WTC11 (cell line): ENCODE measurements at regions not wholly inside any gene's neighbourhood (a gene's known extent, or its start where the extent isn't known, plus 50 kb on each side); places are given as distances from the start of the nearest gene placed in this dataset.

Source experiments
- ATAC-seq: fragments of 200-7000 bp; cut with Tn5 transposase; 2 replicates; pipeline ENCODE4 v1.10.0; 2021; ENCODE audit warnings: mild to moderate bottlenecking, moderate library complexity
- CTCF ChIA-PET: fragments of 300-600 bp; sonication (Branson Sonifier 250); formaldehyde crosslinking; loops from one replicate; lab custom pipeline; 2021; ENCODE audit warnings: antibody characterized with exemption; lab: Charles Lee
- POLR2A ChIA-PET: fragments of 350-600 bp; sonication (Branson Sonifier 250); formaldehyde crosslinking; loops from one replicate; lab custom pipeline; 2021; ENCODE audit warnings: antibody characterized with exemption; lab: Charles Lee
- DNase-seq: peaks from one replicate; pipeline ENCODE4 v3.0.0; 2021; ENCODE audit warnings: low spot score
- H3K27ac Mint-ChIP-seq: 2 replicates; pipeline ENCODE4 v1.8.0; 2021; ENCODE audit warnings: mixed read lengths
- H3K27me3 Mint-ChIP-seq: 2 replicates; pipeline ENCODE4 v1.8.0; 2021; ENCODE audit warnings: low read depth, mild to moderate bottlenecking, moderate library complexity, mixed read lengths
- H3K36me3 Mint-ChIP-seq: 2 replicates; pipeline ENCODE4 v1.8.0; 2021; ENCODE audit warnings: mixed read lengths
- H3K4me1 Mint-ChIP-seq: 2 replicates; pipeline ENCODE4 v1.8.0; 2022; ENCODE audit warnings: mixed read lengths
- H3K4me3 Mint-ChIP-seq: 2 replicates; pipeline ENCODE4 v1.8.0; 2021; ENCODE audit warnings: mild to moderate bottlenecking, moderate library complexity, mixed read lengths
- H3K9me3 Mint-ChIP-seq: 2 replicates; pipeline ENCODE4 v1.8.0; 2021; ENCODE audit warnings: mixed read lengths
- ATF1 ChIP-seq: sonication (generic); formaldehyde crosslinking; IDR thresholded peaks from 2 replicates; pipeline ENCODE4 v1.8.1; 2023; ENCODE audit warnings: mild to moderate bottlenecking, moderate library complexity, missing genetic modification reagents
- CREB1 ChIP-seq: sonication (generic); formaldehyde crosslinking; IDR thresholded peaks from 2 replicates; pipeline ENCODE4 v1.8.0; 2023; ENCODE audit warnings: mild to moderate bottlenecking, missing genetic modification reagents
- CREM ChIP-seq: sonication (generic); formaldehyde crosslinking; IDR thresholded peaks from 2 replicates; pipeline ENCODE4 v1.8.1; 2022; ENCODE audit warnings: mild to moderate bottlenecking, missing genetic modification reagents, moderate library complexity
- E2F1 ChIP-seq: sonication (generic); formaldehyde crosslinking; IDR thresholded peaks from 2 replicates; pipeline ENCODE4 v1.8.0; 2022; ENCODE audit warnings: mild to moderate bottlenecking, missing genetic modification reagents
- ESRRA ChIP-seq: sonication (generic); formaldehyde crosslinking; IDR thresholded peaks from 2 replicates; pipeline ENCODE4 v1.8.1; 2022; ENCODE audit warnings: mild to moderate bottlenecking, missing genetic modification reagents, borderline replicate concordance
- GABPB1 ChIP-seq: sonication (generic); formaldehyde crosslinking; IDR thresholded peaks from 2 replicates; pipeline ENCODE4 v1.8.1; 2023; ENCODE audit warnings: mild to moderate bottlenecking, missing genetic modification reagents
- HMGA2 ChIP-seq: fragments of 250-450 bp; sonication (Bioruptor Pico); IDR thresholded peaks from 2 replicates; pipeline ENCODE4 v1.4.0; 2021; ENCODE audit warnings: mild to moderate bottlenecking, moderate library complexity
- IRF1 ChIP-seq: sonication (generic); formaldehyde crosslinking; IDR thresholded peaks from 2 replicates; pipeline ENCODE4 v1.8.0; 2023; ENCODE audit warnings: missing genetic modification reagents
- IRF2 ChIP-seq: sonication (generic); formaldehyde crosslinking; IDR thresholded peaks from 2 replicates; pipeline ENCODE4 v1.8.0; 2022; ENCODE audit warnings: low read depth, missing genetic modification reagents, borderline replicate concordance
- JAZF1 ChIP-seq: fragments of 250-450 bp; sonication (Bioruptor Pico); IDR thresholded peaks from 2 replicates; pipeline ENCODE4 v1.9.0; 2021; ENCODE audit warnings: moderate library complexity, mild to moderate bottlenecking, inconsistent platforms
- JUN ChIP-seq: sonication (generic); formaldehyde crosslinking; IDR thresholded peaks from 2 replicates; pipeline ENCODE4 v1.8.0; 2023; ENCODE audit warnings: mild to moderate bottlenecking, missing genetic modification reagents
- MYBL2 ChIP-seq: sonication (generic); formaldehyde crosslinking; IDR thresholded peaks from 2 replicates; pipeline ENCODE4 v1.8.1; 2023; ENCODE audit warnings: mild to moderate bottlenecking, moderate library complexity, missing genetic modification reagents
- NR2C2 ChIP-seq: sonication (generic); formaldehyde crosslinking; IDR thresholded peaks from 2 replicates; pipeline ENCODE4 v1.8.0; 2022; ENCODE audit warnings: mild to moderate bottlenecking, missing genetic modification reagents
- PRDM15 ChIP-seq: sonication (generic); formaldehyde crosslinking; IDR thresholded peaks from 2 replicates; pipeline ENCODE4 v1.8.0; 2022; ENCODE audit warnings: missing genetic modification reagents
- PREB ChIP-seq: sonication (generic); formaldehyde crosslinking; IDR thresholded peaks from 2 replicates; pipeline ENCODE4 v1.8.1; 2022; ENCODE audit warnings: mild to moderate bottlenecking, missing genetic modification reagents, moderate library complexity, borderline replicate concordance
- RELA ChIP-seq: sonication (generic); formaldehyde crosslinking; IDR thresholded peaks from 2 replicates; pipeline ENCODE4 v1.8.1; 2022; ENCODE audit warnings: missing genetic modification reagents, mild to moderate bottlenecking, borderline replicate concordance
- SOX15 ChIP-seq: fragments of 250-450 bp; sonication (Bioruptor Pico); IDR thresholded peaks from 2 replicates; pipeline ENCODE4 v1.9.0; 2021; ENCODE audit warnings: mild to moderate bottlenecking
- TCF7 ChIP-seq: sonication (generic); formaldehyde crosslinking; IDR thresholded peaks from 2 replicates; pipeline ENCODE4 v1.8.0; 2022; ENCODE audit warnings: mild to moderate bottlenecking, low read depth, missing genetic modification reagents, moderate library complexity
- USF1 ChIP-seq: sonication (generic); formaldehyde crosslinking; IDR thresholded peaks from 2 replicates; pipeline ENCODE4 v1.8.0; 2022; ENCODE audit warnings: mild to moderate bottlenecking, missing genetic modification reagents
- USF2 ChIP-seq: sonication (generic); formaldehyde crosslinking; IDR thresholded peaks from 2 replicates; pipeline ENCODE4 v1.8.1; 2023; ENCODE audit warnings: mild to moderate bottlenecking, missing genetic modification reagents, moderate library complexity
- ZBTB21 ChIP-seq: sonication (generic); formaldehyde crosslinking; IDR thresholded peaks from 2 replicates; pipeline ENCODE4 v1.8.1; 2023; ENCODE audit warnings: mild to moderate bottlenecking, missing genetic modification reagents, borderline replicate concordance
- ZMAT4 ChIP-seq: fragments of 250-450 bp; sonication (Bioruptor Pico); IDR thresholded peaks from 2 replicates; pipeline ENCODE4 v1.9.0; 2021; ENCODE audit warnings: mild to moderate bottlenecking
- ZNF263 ChIP-seq: sonication (generic); formaldehyde crosslinking; IDR thresholded peaks from 2 replicates; pipeline ENCODE4 v1.8.1; 2022; ENCODE audit warnings: low read depth, mild to moderate bottlenecking, moderate library complexity, missing genetic modification reagents

- DNase-seq (no peak), ATAC-seq (no peak)
- Mint-ChIP-seq H3K9me3 (peaks cover 13% of the 10 kb centered on the region), H3K4me3 (no peak overlapping the region), H3K27ac (no peak overlapping the region), H3K4me1 (peaks cover 22% of the 10 kb centered on the region), H3K36me3 (no peaks in the 10 kb centered on the region), H3K27me3 (no peaks in the 10 kb centered on the region)
- TF ChIP-seq SOX15, result no peak
- no peak for TF ChIP-seq HMGA2
- TF ChIP-seq USF1 (CRISPR knock-in tag), result no peak
- no peak for TF ChIP-seq IRF2 (CRISPR knock-in tag)
- TF ChIP-seq PRDM15, result no peak
- no peak for TF ChIP-seq NR2C2 (CRISPR knock-in tag)
- TF ChIP-seq JAZF1 (CRISPR knock-in tag), result no peak
- no peak for TF ChIP-seq IRF1
- TF ChIP-seq ESRRA, result no peak
- no peak for TF ChIP-seq RELA (CRISPR knock-in tag)
- no peak for TF ChIP-seq ZBTB21
- TF ChIP-seq USF2 (CRISPR knock-in tag), result no peak
- no peak for TF ChIP-seq ZNF263 (CRISPR knock-in tag)
- TF ChIP-seq TCF7 (CRISPR knock-in tag), result no peak
- no peak for TF ChIP-seq CREM (CRISPR knock-in tag)
- ChIA-PET POLR2A (no interaction called here), CTCF (interaction anchor here (0.7 kb wide), 1 partner anchor 254 kb away, joined by 3 read pairs; no protein-coding TSS in a partner anchor)
Observed at GRCh38 chr1:185426848-185427247, 109.8 kb upstream of the IVNS1ABP start.

- CTCF ChIA-PET, result interaction anchor here (0.8 to 1.3 kb wide), 2 partner anchors 199 to 256 kb away, joined by 3 read pairs; no protein-coding TSS in a partner anchor
- H3K27ac Mint-ChIP-seq, result no peak overlapping the region
Observed at GRCh38 chr1:185425163-185425562, 108.1 kb upstream of the IVNS1ABP start.

More at GRCh38 chr1:185425163-185425562, 108.1 kb upstream of the IVNS1ABP start:
- TF ChIP-seq JUN (CRISPR knock-in tag) (no peak), PREB (CRISPR knock-in tag) (no peak), CREB1 (CRISPR knock-in tag) (no peak), GABPB1 (CRISPR knock-in tag) (no peak), E2F1 (CRISPR knock-in tag) (no peak), ZMAT4 (no peak), ATF1 (CRISPR knock-in tag) (no peak), MYBL2 (no peak)
- H3K4me3 Mint-ChIP-seq, result no peak overlapping the region
- DNase-seq (no peak), ATAC-seq (no peak)
- peaks cover 9% of the 10 kb centered on the region for H3K9me3 Mint-ChIP-seq
- peaks cover 22% of the 10 kb centered on the region for H3K4me1 Mint-ChIP-seq
- H3K36me3 Mint-ChIP-seq, result no peaks in the 10 kb centered on the region
- H3K27me3 Mint-ChIP-seq, result no peaks in the 10 kb centered on the region
- POLR2A ChIA-PET, result no interaction called here
